MM.1S (cell line): ENCODE measurements at regions not wholly inside any gene's neighbourhood (a gene's known extent, or its start where the extent isn't known, plus 50 kb on each side); places are given as distances from the start of the nearest gene placed in this dataset.

Source experiments
- DNase-seq: peaks from one replicate; pipeline ENCODE4 v3.0.0-alpha.2; 2015
- H2AFZ ChIP-seq: fragments of 300-600 bp; sonication (generic); 2 replicates; pipeline ENCODE4 v1.6.0; 2016; ENCODE audit warnings: antibody characterized with exemption, low read length
- H3F3A ChIP-seq: fragments of 300-600 bp; sonication (generic); 2 replicates; pipeline ENCODE4 v1.6.1; 2016; ENCODE audit warnings: mild to moderate bottlenecking, antibody characterized with exemption, low read length, moderate library complexity, mixed read lengths; ENCODE audit not compliant: insufficient read depth
- H3K27ac ChIP-seq: fragments of 300-600 bp; sonication (generic); 2 replicates; pipeline ENCODE4 v1.5.1; 2016; ENCODE audit warnings: mild to moderate bottlenecking, low read length
- H3K27me3 ChIP-seq: fragments of 300-600 bp; sonication (generic); replicated peaks from 2 replicates; pipeline ENCODE4 v1.6.0; 2016; ENCODE audit warnings: low read length; ENCODE audit not compliant: insufficient read depth
- H3K36me3 ChIP-seq: fragments of 300-600 bp; sonication (generic); replicated peaks from 2 replicates; pipeline ENCODE4 v1.6.1; 2016; ENCODE audit warnings: mild to moderate bottlenecking, low read length, mixed read lengths; ENCODE audit not compliant: insufficient read depth
- H3K4me1 ChIP-seq: fragments of 300-600 bp; sonication (generic); 2 replicates; pipeline ENCODE4 v1.6.1; 2016; ENCODE audit warnings: low read length, mixed read lengths
- H3K4me2 ChIP-seq: fragments of 300-600 bp; sonication (generic); 2 replicates; pipeline ENCODE4 v1.6.0; 2016; ENCODE audit warnings: low read depth, low read length
- H3K4me3 ChIP-seq: fragments of 300-600 bp; sonication (generic); 2 replicates; pipeline ENCODE4 v1.5.1; 2016; ENCODE audit warnings: low read length, mixed read lengths
- H3K79me2 ChIP-seq: fragments of 300-600 bp; sonication (generic); 2 replicates; pipeline ENCODE4 v1.6.1; 2016; ENCODE audit warnings: mixed run types, low read length, mixed read lengths
- H3K9ac ChIP-seq: fragments of 300-600 bp; sonication (generic); 2 replicates; pipeline ENCODE4 v1.6.1; 2016; ENCODE audit warnings: low read length, mixed read lengths
- H3K9me2 ChIP-seq: fragments of 300-600 bp; sonication (generic); replicated peaks from 2 replicates; pipeline ENCODE4 v1.6.1; 2016; ENCODE audit warnings: mild to moderate bottlenecking, low read length, mixed read lengths; ENCODE audit not compliant: insufficient read depth
- H3K9me3 ChIP-seq: fragments of 300-600 bp; sonication (generic); replicated peaks from 2 replicates; pipeline ENCODE4 v1.6.1; 2016; ENCODE audit warnings: mild to moderate bottlenecking, low read length, mixed read lengths; ENCODE audit not compliant: insufficient read depth
- H4K20me1 ChIP-seq: fragments of 300-600 bp; sonication (generic); 2 replicates; pipeline ENCODE4 v1.6.1; 2016; ENCODE audit warnings: mild to moderate bottlenecking, low read length, moderate library complexity, mixed read lengths; ENCODE audit not compliant: insufficient read depth
- CTCF ChIP-seq: fragments of 300-600 bp; sonication (generic); IDR thresholded peaks from 2 replicates; pipeline ENCODE4 v1.5.1; 2016; ENCODE audit warnings: antibody characterized with exemption, low read length, mixed read lengths
- EZH2 ChIP-seq: fragments of 300-600 bp; sonication (generic); optimal IDR thresholded peaks from 2 replicates; pipeline ENCODE3; 2017; ENCODE audit warnings: low read depth, mild to moderate bottlenecking, antibody characterized with exemption, low read length, mixed read lengths
- EZH2phosphoT487 ChIP-seq: fragments of 300-600 bp; sonication (generic); IDR thresholded peaks from 2 replicates; pipeline ENCODE4 v1.6.1; 2018; ENCODE audit warnings: antibody characterized with exemption, low read length

DNA sequence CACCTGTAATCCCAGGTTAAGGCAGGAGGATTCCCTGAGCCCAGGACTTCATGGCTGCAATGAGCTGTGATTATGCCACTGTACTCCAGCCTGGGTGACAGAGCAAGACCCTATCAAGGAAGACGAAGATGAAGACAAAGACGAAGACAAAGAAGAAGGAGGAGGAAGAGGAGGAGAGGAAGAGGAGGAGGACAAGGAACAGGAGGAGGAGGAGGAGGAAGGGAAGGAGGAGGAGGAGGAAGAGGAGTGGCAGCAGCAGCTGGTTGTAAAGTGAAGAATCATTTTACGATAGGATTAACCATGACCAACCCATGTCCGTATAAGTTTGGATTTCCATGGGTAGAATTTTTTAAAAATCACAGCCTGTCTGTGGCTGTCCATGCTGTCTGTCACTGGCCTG lies 316.8 kb upstream of the TNRC6C start:
- no peaks in the 10 kb centered on the region for H3K9me2 ChIP-seq
- no peaks in the 10 kb centered on the region for H3F3A ChIP-seq
- H3K4me1 ChIP-seq: no peaks in the 10 kb centered on the region
- no peak for DNase-seq
- H3K9ac ChIP-seq: no peak overlapping the region
- H3K27ac ChIP-seq: no peak overlapping the region
- no peaks in the 10 kb centered on the region for H3K9me3 ChIP-seq
- no peak overlapping the region for H2AFZ ChIP-seq
- H3K36me3 ChIP-seq: no peaks in the 10 kb centered on the region
- no peaks in the 10 kb centered on the region for H3K79me2 ChIP-seq
- H3K27me3 ChIP-seq: no peaks in the 10 kb centered on the region; the same call in 1 of the 2 replicates
- no peak overlapping the region for H3K4me3 ChIP-seq
- TF ChIP-seq CTCF: no peak
- TF ChIP-seq EZH2: no peak
- no peak for TF ChIP-seq EZH2phosphoT487
- no peak overlapping the region for H3K4me2 ChIP-seq
- no peaks in the 10 kb centered on the region for H4K20me1 ChIP-seq

- TF ChIP-seq CTCF (no peak), EZH2phosphoT487 (no peak), EZH2 (no peak)
- DNase-seq: no peak
- H2AFZ ChIP-seq: no peak overlapping the region
- H3K27ac ChIP-seq: no peak overlapping the region
- no peaks in the 10 kb centered on the region for H3K9me3 ChIP-seq
- no peak overlapping the region for H3K4me3 ChIP-seq
- H3F3A ChIP-seq: no peaks in the 10 kb centered on the region
- no peak overlapping the region for H3K4me2 ChIP-seq
- no peaks in the 10 kb centered on the region for H3K4me1 ChIP-seq
- H3K9me2 ChIP-seq: no peaks in the 10 kb centered on the region
- H3K27me3 ChIP-seq: no peaks in the 10 kb centered on the region; the same call in 1 of the 2 replicates
- no peaks in the 10 kb centered on the region for H3K36me3 ChIP-seq
- H3K79me2 ChIP-seq: no peaks in the 10 kb centered on the region
- no peak overlapping the region for H3K9ac ChIP-seq
- no peaks in the 10 kb centered on the region for H4K20me1 ChIP-seq
These were observed 314.1 kb upstream of the TNRC6C start for GRCh38 chr17:77644181-77645071.

DNA sequence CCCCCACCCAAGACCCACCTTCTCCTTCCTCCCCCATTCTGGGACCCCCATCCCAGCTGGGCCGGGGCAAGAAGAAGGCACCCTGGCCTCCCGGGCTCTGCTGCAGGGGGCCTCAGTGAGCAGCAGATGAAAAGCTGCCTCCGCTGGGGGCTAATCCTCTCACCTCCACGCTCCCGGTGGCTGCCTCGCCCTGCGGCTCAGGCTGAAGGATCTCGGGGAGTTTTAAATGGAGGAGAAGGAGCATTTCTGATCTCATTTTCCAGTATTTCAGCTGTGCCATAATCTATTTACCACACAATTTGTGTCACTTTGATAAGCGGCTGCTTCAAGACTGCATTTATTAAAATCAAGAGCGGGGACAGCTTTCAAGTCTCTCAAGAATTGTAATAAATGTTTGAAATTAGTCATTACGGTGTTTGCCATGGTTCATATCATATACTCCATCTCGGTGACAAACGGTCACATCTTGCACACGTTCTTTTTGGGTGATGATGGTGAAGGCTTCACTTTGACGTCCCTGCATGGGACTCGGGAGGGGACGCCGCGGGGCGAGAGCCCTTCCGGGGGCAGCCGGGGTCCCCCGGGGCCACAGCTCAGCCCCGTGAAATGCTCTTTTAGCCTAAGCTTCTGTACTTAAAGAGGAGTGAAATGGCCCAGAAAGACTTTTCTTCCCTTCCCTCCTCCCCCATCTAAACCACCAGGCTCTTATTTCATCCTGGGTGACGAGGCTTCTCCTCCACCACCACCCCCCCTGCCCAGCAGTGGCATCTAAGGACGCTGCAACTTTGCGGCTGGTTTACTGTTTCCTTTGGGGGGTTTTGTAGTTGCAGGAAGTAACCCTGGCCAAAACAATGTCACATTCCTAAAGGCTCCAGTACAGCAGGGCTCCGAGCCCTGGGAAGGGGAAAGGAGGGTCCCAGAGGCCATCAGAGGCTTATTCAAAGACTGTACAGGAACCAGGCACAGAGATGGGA lies 313.1 kb upstream of the TNRC6C start:
- H3K27ac ChIP-seq: no peak overlapping the region
- H3K79me2 ChIP-seq: no peaks in the 10 kb centered on the region
- TF ChIP-seq CTCF: no peak
- TF ChIP-seq EZH2: no peak
- TF ChIP-seq EZH2phosphoT487: no peak
- H3K4me2 ChIP-seq: no peak overlapping the region
- no peaks in the 10 kb centered on the region for H4K20me1 ChIP-seq
- DNase-seq: no peak
- H3K9ac ChIP-seq: no peak overlapping the region
- H3K9me3 ChIP-seq: no peaks in the 10 kb centered on the region
- no peaks in the 10 kb centered on the region for H3K9me2 ChIP-seq
- H3K27me3 ChIP-seq: no peaks in the 10 kb centered on the region; the same call in 1 of the 2 replicates
- H3K4me1 ChIP-seq: no peaks in the 10 kb centered on the region
- H3F3A ChIP-seq: no peaks in the 10 kb centered on the region
- H2AFZ ChIP-seq: no peak overlapping the region
- H3K36me3 ChIP-seq: no peaks in the 10 kb centered on the region
- H3K4me3 ChIP-seq: no peak overlapping the region
